ENCODE measurements at regions not wholly inside any gene's neighbourhood (a gene's known extent, or its start where the extent isn't known, plus 50 kb on each side); places are given as distances from the start of the nearest gene placed in this dataset.

GRCh38 chr18:40577239-40577980, 1377.6 kb upstream of the PIK3C3 start:
- 69 to 71% methylated on average over 5 of the region's 5 CpGs for WGBS, 2 donors
- Histone ChIP-seq H3K36me3 (no peaks in the 10 kb centered on the region), H3K9me3 (no peaks in the 10 kb centered on the region), H3K27ac (no peak overlapping the region), H3K27me3 (no peaks in the 10 kb centered on the region), H3K4me3 (no peak overlapping the region), H3K4me1 (no peaks in the 10 kb centered on the region)
- DNase-seq, result no peak
- no peak for ATAC-seq (ENCODE audit: low FRiP score in 2 of 2)
- TF ChIP-seq CTCF (IDR thresholded peaks at IDR 0.05) (no peak), POLR2AphosphoS5 (IDR thresholded peaks at IDR 0.05) (no peak), EP300 (IDR thresholded peaks at IDR 0.05) (no peak), POLR2A (IDR thresholded peaks at IDR 0.05) (no peak)

- WGBS, 2 donors, result 55 to 57% methylated on average over 4 of the region's 4 CpGs
- DNase-seq (no peak), ATAC-seq (ENCODE audit: low FRiP score in 2 of 2) (no peak)
- H3K27me3 ChIP-seq, result no peaks in the 10 kb centered on the region
- H3K36me3 ChIP-seq, result no peaks in the 10 kb centered on the region
- TF ChIP-seq EP300 (IDR thresholded peaks at IDR 0.05) (no peak), POLR2AphosphoS5 (IDR thresholded peaks at IDR 0.05) (no peak), CTCF (IDR thresholded peaks at IDR 0.05) (no peak), POLR2A (IDR thresholded peaks at IDR 0.05) (no peak)
- no peaks in the 10 kb centered on the region for H3K4me1 ChIP-seq
- H3K27ac ChIP-seq, result no peak overlapping the region
- no peaks in the 10 kb centered on the region for H3K9me3 ChIP-seq
- H3K4me3 ChIP-seq, result no peak overlapping the region
These were observed 1378.4 kb upstream of the PIK3C3 start for GRCh38 chr18:40576507-40577115.

GRCh38 chr18:40570615-40571014, 1384.4 kb upstream of the PIK3C3 start:
- no peaks in the 10 kb centered on the region for H3K4me1 ChIP-seq
- WGBS, 2 donors, result 74 to 91% methylated on average over 1 of the region's 1 CpG
- H3K36me3 ChIP-seq, result no peaks in the 10 kb centered on the region
- no peak for ATAC-seq (ENCODE audit: low FRiP score in 2 of 2)
- H3K9me3 ChIP-seq, result no peaks in the 10 kb centered on the region
- TF ChIP-seq EP300 (IDR thresholded peaks at IDR 0.05) (no peak), CTCF (IDR thresholded peaks at IDR 0.05) (no peak), POLR2A (IDR thresholded peaks at IDR 0.05) (no peak), POLR2AphosphoS5 (IDR thresholded peaks at IDR 0.05) (no peak)
- H3K27ac ChIP-seq, result no peak overlapping the region
- no peak overlapping the region for H3K4me3 ChIP-seq
- no peaks in the 10 kb centered on the region for H3K27me3 ChIP-seq
- DNase-seq, result no peak

- no peaks in the 10 kb centered on the region for H3K4me1 ChIP-seq
- H3K9me3 ChIP-seq, result no peaks in the 10 kb centered on the region
- no peaks in the 10 kb centered on the region for H3K36me3 ChIP-seq
- no peak for ATAC-seq (ENCODE audit: low FRiP score in 2 of 2)
- no peak overlapping the region for H3K4me3 ChIP-seq
- WGBS, 2 donors, result 59 to 91% methylated on average over 4 of the region's 4 CpGs
- no peak for TF ChIP-seq CTCF (IDR thresholded peaks at IDR 0.05)
- no peak for TF ChIP-seq EP300 (IDR thresholded peaks at IDR 0.05)
- no peak for TF ChIP-seq POLR2A (IDR thresholded peaks at IDR 0.05)
- TF ChIP-seq POLR2AphosphoS5 (IDR thresholded peaks at IDR 0.05), result no peak
- H3K27ac ChIP-seq, result no peak overlapping the region
- no peaks in the 10 kb centered on the region for H3K27me3 ChIP-seq
- no peak for DNase-seq
These were observed 1385.4 kb upstream of the PIK3C3 start for GRCh38 chr18:40569605-40570004.

GRCh38 chr18:40566510-40566844, 1388.6 kb upstream of the PIK3C3 start:
- Histone ChIP-seq H3K36me3 (no peaks in the 10 kb centered on the region), H3K4me1 (no peaks in the 10 kb centered on the region), H3K9me3 (no peaks in the 10 kb centered on the region), H3K27me3 (no peaks in the 10 kb centered on the region), H3K27ac (no peak overlapping the region), H3K4me3 (no peak overlapping the region)
- no peak for DNase-seq
- TF ChIP-seq CTCF (IDR thresholded peaks at IDR 0.05) (no peak), POLR2A (IDR thresholded peaks at IDR 0.05) (no peak), EP300 (IDR thresholded peaks at IDR 0.05) (no peak), POLR2AphosphoS5 (IDR thresholded peaks at IDR 0.05) (no peak)
- 60 to 68% methylated on average over 1 of the region's 1 CpG for WGBS, 2 donors
- no peak for ATAC-seq (ENCODE audit: low FRiP score in 2 of 2)
